SK-N-MC (cell line): ENCODE measurements at regions not wholly inside any gene's neighbourhood (a gene's known extent, or its start where the extent isn't known, plus 50 kb on each side); places are given as distances from the start of the nearest gene placed in this dataset.

Experiments
- EZH2 ChIP-seq: fragments of 200-600 bp; sonication (generic); IDR thresholded peaks from one replicate; pipeline ENCODE4 v1.6.1; 2017; ENCODE audit warnings: antibody characterized with exemption
- FOXP2 ChIP-seq: optimal IDR thresholded peaks from 2 replicates; pipeline ENCODE3; 2011; ENCODE audit warnings: mild to moderate bottlenecking, moderate library complexity; ENCODE audit not compliant: insufficient read depth; ENCODE audit errors: extremely low read length, control extremely low read depth
- POLR2AphosphoS5 ChIP-seq: IDR thresholded peaks from 2 replicates; pipeline ENCODE4 v1.6.1; 2012; ENCODE audit warnings: mild to moderate bottlenecking, low read depth, low read length, borderline replicate concordance

DNA sequence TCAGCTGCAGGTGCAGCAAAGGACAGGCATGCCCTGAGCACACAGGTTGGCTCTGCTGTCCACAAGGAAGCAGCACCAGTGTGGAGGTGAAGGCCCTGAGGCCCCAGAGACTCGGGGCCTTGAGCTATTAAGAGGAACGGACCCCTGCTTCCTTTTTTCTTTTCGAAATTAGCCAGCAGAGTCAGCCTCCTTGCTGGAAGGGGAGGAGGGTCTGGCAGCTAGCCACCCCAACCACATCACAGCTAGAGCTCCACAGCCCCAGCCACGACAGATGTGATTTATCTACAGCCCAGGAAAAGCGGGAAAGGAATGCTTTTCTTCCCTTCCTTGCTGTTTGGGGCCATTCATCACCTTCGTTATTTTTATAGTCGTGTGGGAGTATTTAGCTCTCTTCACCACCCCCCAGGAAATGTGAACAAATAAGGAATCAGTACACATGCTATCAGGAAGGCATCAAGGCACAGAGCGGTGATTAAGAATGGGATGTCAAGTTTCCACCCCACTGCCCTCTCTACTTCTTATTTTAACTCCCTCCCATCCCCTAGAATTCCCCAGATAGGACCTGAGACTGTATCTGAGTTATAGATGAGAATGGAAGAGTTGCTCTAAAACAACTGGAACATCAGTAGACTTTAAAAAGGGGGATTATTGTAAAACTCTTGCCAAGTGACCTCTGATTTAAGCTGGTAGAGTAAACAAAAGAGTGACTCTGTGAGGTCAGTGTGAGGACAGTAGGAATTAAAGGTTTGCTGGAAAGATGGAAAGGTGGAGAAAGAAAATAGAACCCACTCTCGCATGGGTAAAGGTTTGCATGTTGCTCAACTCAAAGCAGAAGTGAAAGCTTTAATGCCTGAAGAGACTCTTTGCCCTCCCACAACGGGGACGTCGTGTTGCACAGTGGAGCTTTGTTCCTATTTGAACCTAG, 224.7 kb upstream of the GJB5 start:
- no peak for TF ChIP-seq FOXP2
- TF ChIP-seq EZH2: no peak
- TF ChIP-seq POLR2AphosphoS5: no peak
